HG03159 (cell line): ENCODE measurements at regions not wholly inside any gene's neighbourhood (a gene's known extent, or its start where the extent isn't known, plus 50 kb on each side); places are given as distances from the start of the nearest gene placed in this dataset.

ENCODE experiments used
- ATAC-seq: cut with Tn5 transposase; IDR thresholded peaks from one replicate; pipeline ENCODE4 v1.9.1; 2021; ENCODE audit warnings: mild to moderate bottlenecking, moderate library complexity; ENCODE audit not compliant: unreplicated experiment

GRCh38 chr5:27705661-27706060 is 667.3 kb upstream of the CDH9 start:
- ATAC-seq, result no peak

DNA sequence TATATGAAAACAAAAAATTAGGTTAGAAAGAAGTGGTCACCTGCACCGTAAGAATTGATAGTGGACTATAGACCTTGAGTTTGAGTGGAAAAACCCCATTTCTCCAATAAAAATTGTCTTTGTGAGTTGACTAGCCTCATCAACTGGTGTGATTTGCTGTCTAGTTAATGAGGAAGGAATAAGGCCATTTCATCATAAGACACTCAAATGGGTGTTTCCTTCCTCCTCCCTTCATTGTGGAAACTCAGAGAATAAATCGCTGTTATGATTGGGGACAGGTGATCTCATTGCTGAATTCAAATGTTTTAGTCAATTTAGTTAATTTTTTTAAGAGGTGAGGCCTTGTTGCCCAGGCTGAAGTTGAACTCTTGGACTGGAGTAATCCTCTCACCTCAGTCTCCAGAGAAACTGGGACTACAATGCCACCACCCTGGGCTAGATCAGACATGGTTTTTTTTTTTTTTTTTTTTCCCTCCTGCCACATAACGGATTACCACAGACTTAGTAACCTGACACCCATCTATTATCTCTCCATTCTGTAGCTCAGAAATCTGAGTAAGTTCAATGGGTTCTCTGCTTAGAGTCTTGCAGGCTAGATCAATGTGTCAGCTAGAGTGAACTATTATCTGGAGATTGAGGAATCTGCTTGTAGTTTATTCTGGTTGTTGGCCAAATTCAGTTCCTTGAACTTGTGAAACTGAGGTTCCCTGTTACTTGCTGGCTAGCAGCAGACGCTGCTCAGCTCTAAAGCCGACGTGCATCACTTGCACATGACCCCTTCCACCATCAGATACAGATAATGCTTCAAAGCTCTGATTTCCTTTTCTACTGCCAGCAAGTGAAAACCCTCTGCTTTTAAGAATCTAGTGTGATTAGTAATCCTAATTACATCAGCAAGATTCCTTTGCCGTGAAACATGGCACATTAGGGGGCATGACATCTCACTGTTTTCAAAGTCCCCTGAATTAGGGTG is 663.8 kb upstream of the CDH9 start:
- no peak for ATAC-seq

DNA sequence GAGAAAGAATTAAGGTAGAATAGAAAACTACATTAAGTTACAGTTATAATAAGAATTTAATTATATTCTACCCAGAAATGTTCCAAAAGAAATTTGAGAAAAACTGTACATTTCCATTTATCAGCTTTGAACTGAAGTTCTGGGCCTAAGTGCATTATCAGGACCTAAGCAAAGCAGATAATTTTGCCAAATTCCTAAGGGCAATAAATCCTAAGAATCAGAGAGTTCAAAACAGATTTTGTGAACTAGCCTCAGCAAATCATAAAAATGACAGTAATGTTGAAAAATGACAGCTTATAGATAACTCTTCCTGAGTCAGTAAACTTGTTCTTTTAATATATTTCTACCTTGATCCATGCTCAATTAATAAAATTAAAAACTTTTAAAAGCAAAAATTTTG is 662.1 kb upstream of the CDH9 start:
- ATAC-seq, result no peak

- ATAC-seq, result no peak
Measured at GRCh38 chr5:27682600-27682999, 644.2 kb upstream of the CDH9 start.

- no peak for ATAC-seq
Measured at GRCh38 chr5:27652505-27652904, 614.1 kb upstream of the CDH9 start.

DNA sequence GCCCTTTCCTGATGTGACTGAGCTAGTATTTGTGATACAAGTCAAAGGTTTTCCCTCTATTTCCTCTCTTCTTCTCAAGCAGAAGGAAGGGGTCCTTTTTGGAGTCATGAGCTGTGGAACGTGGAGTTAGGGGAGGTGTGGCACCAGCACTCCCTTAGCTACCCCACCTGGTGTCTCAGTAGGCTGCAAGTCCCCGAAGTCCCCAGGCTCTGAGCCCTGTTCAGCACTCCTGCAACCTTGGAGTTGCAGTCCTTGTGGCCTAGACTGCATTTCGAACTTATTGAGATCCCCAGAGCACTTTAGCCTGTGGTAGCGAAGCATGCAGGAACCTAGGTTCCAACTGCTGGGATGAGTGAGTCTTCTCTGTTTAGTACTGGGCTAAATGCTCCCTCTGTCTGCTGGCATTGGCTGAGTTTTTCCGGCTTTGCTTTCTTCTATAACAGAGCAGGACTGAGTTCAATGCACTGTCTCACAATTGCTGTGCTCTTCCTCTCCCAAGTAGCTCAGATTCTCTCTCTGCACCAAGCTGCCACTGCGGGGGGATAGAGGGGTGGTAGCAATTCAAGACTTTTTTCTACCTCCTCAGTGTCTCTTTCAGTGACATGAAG is 600.7 kb upstream of the CDH9 start:
- no peak for ATAC-seq

DNA sequence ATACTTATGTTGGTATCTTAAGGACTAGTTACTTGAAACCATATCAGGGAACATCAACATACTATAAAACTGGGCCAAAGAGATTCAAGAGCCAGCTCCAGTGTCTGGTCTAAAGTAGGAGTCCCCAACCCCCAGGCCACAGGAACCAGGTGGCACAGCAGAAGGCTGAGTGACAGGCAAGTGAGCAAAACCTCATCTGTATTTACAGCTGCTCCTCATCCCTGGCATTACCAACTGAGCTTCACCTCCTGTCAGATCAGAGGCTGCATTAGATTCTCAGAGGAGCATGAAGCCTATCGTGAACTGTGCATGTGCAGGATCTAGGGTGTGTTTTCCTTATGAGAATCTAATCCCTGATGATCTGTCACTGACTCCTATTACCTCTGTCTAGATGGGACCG is 581.6 kb upstream of the CDH9 start:
- no peak for ATAC-seq

DNA sequence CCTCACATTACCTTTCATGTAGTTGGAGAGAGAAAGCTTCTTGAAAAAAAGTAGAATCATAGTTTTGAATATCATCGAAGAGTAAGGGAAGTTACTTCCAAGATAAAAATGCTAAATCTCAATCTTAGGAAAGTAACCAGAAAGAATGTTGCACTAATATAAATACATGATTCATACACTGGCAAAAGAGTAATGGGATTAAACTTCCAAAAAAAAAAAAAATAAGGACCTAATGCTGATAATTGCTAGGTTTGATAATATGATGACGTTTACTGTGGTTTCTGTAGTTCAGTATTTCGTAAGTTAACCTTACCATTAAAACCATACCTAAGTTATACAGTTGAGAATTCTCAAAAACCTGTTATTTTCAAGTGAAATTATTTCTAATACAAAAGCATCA is 573.8 kb upstream of the CDH9 start:
- ATAC-seq, result no peak

DNA sequence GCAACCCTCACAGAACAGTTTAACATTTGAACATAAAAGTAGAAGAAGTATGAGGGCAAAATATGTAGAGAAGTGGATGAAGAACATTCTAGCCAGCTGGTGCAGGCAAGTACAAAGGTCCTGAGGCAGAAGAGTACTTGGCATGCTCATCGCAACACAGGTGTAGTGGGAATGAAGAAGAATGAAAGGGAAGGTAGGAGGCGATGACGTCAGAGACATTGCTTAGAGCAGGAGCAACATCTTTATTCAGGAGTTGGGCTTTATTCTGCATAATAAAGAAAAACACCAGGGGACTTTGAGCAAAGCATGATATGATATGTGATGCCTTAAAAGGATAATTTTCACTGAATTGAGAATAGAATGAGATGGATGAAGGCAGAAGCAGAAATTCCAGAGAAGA is 570.6 kb upstream of the CDH9 start:
- no peak for ATAC-seq

- no peak for ATAC-seq
Measured at GRCh38 chr5:27598576-27598975, 560.2 kb upstream of the CDH9 start.

DNA sequence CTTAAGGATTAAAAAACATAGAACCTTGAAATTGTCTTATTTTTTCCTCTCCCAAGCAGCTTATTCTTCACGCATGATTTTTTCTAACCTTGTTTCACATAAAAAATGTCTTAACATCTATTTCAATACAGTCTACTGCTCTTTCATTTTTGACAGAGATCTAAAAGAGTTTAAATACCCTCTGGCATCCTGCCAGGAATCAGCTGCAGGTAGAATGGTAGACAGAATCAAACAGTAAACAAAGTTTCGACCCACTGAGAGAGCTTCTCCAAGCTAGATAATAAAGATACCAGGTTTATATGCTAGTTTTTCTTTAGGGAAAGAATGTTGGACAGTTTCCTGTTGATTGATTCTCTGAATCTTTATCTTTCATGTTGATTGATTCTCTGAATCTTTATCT is 555.8 kb upstream of the CDH9 start:
- ATAC-seq, result no peak

DNA sequence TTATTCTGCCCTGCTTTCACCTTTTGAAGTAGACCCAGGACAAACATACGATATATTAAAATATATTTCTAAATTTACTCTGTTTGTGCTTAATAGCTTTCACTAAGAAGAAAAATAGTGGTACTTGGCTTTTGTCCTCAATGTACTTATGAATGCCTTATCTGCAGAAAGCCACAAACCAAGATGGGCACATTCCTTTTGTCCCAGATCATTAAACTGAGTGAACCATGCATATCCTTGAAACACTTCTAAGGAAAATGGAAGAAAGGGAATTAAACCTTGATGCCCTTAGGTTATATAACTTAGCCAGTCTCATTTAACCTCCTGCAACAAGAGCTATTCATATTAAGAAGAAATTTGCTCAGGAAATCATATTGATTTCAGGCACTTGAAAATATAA is 553.8 kb upstream of the CDH9 start:
- no peak for ATAC-seq

DNA sequence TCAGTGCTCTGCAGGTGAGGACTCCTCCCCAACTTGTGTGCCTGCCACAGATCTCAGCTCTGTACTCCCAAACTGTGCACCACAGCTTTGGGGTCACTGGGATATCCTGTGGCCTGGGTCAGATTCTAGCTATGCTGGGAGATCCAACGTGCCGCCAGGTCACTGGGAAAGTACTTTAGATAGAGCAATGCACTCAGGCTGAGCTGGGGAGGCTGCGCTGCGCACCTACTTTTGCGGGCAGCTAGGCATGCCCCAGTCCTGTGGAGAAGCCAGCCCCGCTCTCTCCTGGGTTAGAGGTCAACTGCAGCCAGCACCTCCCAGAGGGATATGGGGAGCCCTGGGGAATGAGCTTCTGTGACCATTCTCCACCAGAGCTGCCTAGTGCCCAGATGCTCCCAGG is 552.1 kb upstream of the CDH9 start:
- no peak for ATAC-seq

GRCh38 chr5:27578279-27578678 is 539.9 kb upstream of the CDH9 start:
- no peak for ATAC-seq

DNA sequence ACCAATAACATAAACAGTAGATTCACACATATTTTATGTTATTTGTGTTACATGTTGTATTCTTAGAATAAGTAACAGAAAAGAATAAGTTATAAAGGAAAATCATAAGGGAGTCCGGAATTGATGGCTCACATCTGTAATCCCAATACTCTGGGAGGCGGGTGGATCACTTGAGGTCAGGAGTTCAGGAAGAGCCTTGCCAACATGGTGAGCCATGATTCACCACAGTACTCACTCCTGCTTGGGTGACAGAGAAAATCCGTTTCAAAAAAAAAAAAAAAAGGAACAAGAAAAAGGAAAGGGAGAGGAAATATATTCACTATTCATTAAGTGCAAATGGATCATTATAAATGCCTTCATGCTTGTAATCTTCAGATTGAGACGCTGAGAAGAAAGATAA is 533.3 kb upstream of the CDH9 start:
- ATAC-seq, result no peak

DNA sequence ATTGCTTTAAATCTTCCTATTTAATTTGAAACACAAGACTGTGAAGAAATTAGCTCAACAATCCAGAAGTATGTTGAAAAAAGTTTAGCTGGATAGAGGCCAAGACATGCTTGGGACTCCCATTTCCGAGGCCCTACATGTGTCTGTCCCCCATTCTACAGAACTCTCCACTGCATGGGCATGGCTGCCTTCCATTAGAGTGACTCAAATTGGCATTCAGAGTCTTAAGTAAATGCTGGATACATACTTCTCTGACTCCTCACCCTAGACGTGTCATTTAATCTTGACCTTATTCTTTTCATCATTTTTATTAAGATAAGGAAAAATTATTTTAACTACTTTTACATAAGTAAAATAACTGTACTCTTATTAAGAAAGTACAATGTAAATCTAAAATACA is 530.4 kb upstream of the CDH9 start:
- ATAC-seq, result no peak

GRCh38 chr5:27561408-27561807 is 523.0 kb upstream of the CDH9 start:
- ATAC-seq, result no peak

- ATAC-seq, result no peak
Measured at GRCh38 chr5:27548484-27548883, 510.1 kb upstream of the CDH9 start.

DNA sequence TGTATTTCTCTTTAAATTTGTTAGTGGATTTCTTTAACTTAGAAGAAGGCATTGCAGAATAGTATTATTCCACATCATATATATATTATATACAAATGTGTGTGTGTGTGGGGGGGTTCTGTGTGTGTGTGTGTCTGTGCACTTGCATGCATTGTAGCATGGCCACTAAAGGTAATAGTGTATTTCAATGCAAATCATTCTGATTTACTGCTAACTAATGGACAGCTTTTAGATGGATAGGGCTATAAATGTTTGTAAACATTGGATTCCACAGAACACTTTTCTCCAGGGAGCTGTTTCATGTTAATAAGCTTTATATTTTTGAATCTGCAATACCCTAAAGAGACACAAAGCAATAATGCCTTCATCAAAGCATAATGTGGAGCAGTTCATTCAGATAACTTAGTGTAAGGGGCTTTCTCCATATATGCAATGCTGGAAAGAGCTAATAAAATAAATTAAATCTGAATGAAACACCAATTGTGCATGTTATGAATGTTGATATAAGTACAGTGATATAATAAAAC is 496.7 kb upstream of the CDH9 start:
- ATAC-seq, result no peak

DNA sequence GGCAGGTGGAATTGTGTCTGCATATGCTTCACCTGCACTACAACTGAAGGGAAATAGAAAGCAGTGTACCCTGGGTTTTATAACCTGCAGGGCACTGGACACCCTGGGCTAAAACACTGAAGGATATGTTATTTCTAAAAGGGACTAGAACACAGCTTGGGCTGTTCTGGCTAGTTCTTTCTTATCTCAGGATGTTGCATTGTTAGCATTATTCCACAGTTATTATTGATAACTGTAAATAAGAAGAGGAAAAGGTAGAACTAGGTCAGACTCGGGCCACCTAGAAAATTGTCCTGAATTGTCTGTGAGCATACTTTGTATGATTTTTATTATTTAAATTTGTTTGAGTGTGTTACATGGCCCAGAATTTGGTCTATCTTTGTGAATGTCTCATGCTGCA is 493.9 kb upstream of the CDH9 start:
- ATAC-seq, result no peak

- ATAC-seq, result no peak
Measured at GRCh38 chr5:27524515-27524914, 486.1 kb upstream of the CDH9 start.

GRCh38 chr5:27523629-27524028 is 485.2 kb upstream of the CDH9 start:
- no peak for ATAC-seq
